ENCODE measurements at regions not wholly inside any gene's neighbourhood (a gene's known extent, or its start where the extent isn't known, plus 50 kb on each side); places are given as distances from the start of the nearest gene placed in this dataset.

DNA sequence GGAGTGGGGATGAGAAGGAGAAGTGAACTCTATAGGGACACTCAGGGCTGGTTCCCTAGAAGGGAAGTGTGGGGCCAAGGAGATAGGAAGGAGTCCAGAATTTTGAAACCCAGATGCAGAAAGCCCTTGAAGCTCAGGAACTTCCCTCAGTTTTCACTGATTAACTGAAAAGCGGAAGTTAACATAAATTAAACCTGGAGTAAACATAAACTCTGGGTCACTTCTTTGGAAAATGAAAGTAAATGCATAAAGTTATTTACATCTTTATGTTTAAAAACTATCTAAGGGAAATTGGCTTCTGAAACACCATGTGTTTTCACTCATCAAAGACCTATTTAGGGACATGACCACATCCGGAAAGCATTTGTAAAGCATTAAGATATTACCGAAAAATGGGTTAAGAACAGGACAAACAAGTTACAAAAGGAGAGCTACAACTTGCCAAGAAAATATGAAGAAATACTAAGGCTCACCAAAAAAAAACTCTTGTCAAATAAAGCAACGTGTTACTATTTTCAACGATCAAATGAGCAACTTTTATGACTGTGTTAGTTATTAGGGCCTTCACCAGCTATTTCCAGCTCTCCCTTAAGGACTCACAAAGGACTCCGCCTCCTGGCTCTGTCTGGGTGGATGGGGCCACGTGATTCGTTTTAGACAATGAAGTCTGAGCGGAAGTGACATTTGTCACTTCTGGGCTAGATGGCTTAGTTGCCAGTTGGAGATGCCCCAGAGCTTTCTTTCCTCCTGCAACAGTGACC, 439.1 kb upstream of the ZNF507 start:
- no peak for TF ChIP-seq SUZ12 (IDR thresholded peaks at IDR 0.05; ENCODE audit: extremely low read depth, insufficient read depth, insufficient read length)
- no peak for TF ChIP-seq YY1 (IDR thresholded peaks at IDR 0.05; ENCODE audit: insufficient read depth, insufficient read length)
- TF ChIP-seq ZNF274 (IDR thresholded peaks at IDR 0.05; ENCODE audit: low read depth, low read length): no peak
